AG04449 (cell line): ENCODE measurements at regions not wholly inside any gene's neighbourhood (a gene's known extent, or its start where the extent isn't known, plus 50 kb on each side); places are given as distances from the start of the nearest gene placed in this dataset.

Experiments used
- CTCF ChIA-PET: fragments of 350-600 bp; formaldehyde crosslinking; extraction: SDS; loops from one replicate; lab custom pipeline; 2021; ENCODE audit warnings: antibody characterized with exemption; lab: Yijun Ruan, JAX
- POLR2A ChIA-PET: fragments of 400-600, 350-600 bp; formaldehyde crosslinking; extraction: SDS; loops from one replicate; lab custom pipeline; 2020; ENCODE audit warnings: antibody characterized with exemption, inconsistent platforms; lab: Yijun Ruan, JAX
- DNase-seq: peaks from one replicate; pipeline ENCODE4 v3.0.0-alpha.2; 2010; ENCODE audit warnings: low read depth, low spot score
- H3K4me3 ChIP-seq: 2 replicates; pipeline ENCODE4 v1.5.1; 2011; ENCODE audit warnings: low read depth, mild to moderate bottlenecking, control low read depth, low read length
- CTCF ChIP-seq: IDR thresholded peaks from one replicate; pipeline ENCODE4 v1.5.1; 2011; ENCODE audit warnings: mild to moderate bottlenecking, moderate library complexity, low read length, control low read depth, inconsistent platforms; ENCODE audit not compliant: insufficient read depth; ENCODE audit errors: missing control alignments

- POLR2A ChIA-PET, result no interaction called here
- TF ChIP-seq CTCF, result no peak
- DNase-seq, result no peak
- CTCF ChIA-PET, result no interaction called here
- H3K4me3 ChIP-seq, result no peak overlapping the region
Observed at GRCh38 chr3:73298243-73299183, 237.1 kb downstream of the EBLN2 start.

- H3K4me3 ChIP-seq, result no peak overlapping the region
- DNase-seq, result no peak
- POLR2A ChIA-PET, result no interaction called here
- CTCF ChIA-PET, result no interaction called here
- no peak for TF ChIP-seq CTCF
Observed at GRCh38 chr3:73299184-73299691, 237.8 kb downstream of the EBLN2 start.

GRCh38 chr3:73314151-73314951, 252.9 kb downstream of the EBLN2 start:
- no peak for TF ChIP-seq CTCF

GRCh38 chr3:73315706-73316105, 254.2 kb downstream of the EBLN2 start:
- H3K4me3 ChIP-seq, result no peak overlapping the region
- DNase-seq, result no peak
- TF ChIP-seq CTCF, result no peak
- CTCF ChIA-PET, result no interaction called here
- POLR2A ChIA-PET, result no interaction called here

More at GRCh38 chr3:73314151-73314951, 252.9 kb downstream of the EBLN2 start:
- POLR2A ChIA-PET, result no interaction called here
- H3K4me3 ChIP-seq, result no peak overlapping the region
- CTCF ChIA-PET, result no interaction called here
- no peak for DNase-seq

- H3K4me3 ChIP-seq, result no peak overlapping the region
- TF ChIP-seq CTCF, result no peak
- CTCF ChIA-PET, result no interaction called here
- POLR2A ChIA-PET, result no interaction called here
- DNase-seq, result no peak
Observed at GRCh38 chr3:73319179-73319769, 257.8 kb downstream of the EBLN2 start.
